ENCODE measurements at regions not wholly inside any gene's neighbourhood (a gene's known extent, or its start where the extent isn't known, plus 50 kb on each side); places are given as distances from the start of the nearest gene placed in this dataset.

- CTCF ChIA-PET, result interaction anchor here (0.8 to 1.6 kb wide), 2 partner anchors 12 to 64 kb away, joined by 3 read pairs; no protein-coding TSS in a partner anchor
These were observed 182.8 kb downstream of the FOXO1 start for GRCh38 chr13:40483601-40484000.

DNA sequence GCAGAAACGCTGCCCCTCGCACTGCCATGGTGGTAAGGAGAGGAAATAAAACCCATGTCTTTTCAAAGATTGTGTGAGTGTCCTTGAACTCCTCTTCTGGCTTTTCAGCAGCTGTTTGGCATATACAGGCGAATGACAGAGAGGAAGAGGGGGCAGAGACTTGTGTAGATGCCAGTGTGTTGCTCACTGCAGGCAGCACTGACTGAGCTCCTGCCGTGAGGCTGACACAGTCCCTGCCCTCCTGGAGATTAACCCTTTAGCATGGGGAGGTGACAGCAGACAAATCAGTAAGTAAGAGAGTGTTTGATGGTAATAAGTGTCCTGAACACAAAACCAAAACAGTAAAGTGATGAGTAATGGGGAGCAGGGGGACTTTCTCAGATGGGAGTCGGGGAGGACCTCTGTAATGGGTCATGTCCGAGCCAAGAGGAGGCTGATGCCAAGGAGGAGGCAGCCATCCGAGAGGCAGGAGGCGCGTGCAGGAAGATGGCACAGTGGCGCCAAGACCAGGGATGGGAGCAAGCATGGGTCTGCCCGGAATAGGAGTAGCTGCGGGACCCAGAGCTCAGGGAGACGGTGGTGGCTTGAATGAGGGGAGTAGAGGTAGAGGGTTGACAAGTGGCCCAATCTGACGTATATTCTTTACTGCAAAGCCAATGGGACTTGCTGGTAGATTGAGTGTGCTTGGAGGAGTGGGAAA is 182.2 kb downstream of the FOXO1 start:
- ChIA-PET POLR2A (no interaction called here), CTCF (interaction anchor here (0.8 to 1.6 kb wide), 2 partner anchors 13 to 65 kb away, joined by 3 read pairs; no protein-coding TSS in a partner anchor)

More at GRCh38 chr13:40483601-40484000, 182.8 kb downstream of the FOXO1 start:
- POLR2A ChIA-PET, result no interaction called here

- ChIA-PET POLR2A (interaction anchor here (0.5 kb wide), 1 partner anchor 180 kb away, joined by 3 read pairs; no protein-coding TSS in a partner anchor), CTCF (interaction anchor here (1.6 kb wide), 1 partner anchor 14 kb away, joined by 3 read pairs; no protein-coding TSS in a partner anchor)
These were observed 181.5 kb downstream of the FOXO1 start for GRCh38 chr13:40484974-40485373.

DNA sequence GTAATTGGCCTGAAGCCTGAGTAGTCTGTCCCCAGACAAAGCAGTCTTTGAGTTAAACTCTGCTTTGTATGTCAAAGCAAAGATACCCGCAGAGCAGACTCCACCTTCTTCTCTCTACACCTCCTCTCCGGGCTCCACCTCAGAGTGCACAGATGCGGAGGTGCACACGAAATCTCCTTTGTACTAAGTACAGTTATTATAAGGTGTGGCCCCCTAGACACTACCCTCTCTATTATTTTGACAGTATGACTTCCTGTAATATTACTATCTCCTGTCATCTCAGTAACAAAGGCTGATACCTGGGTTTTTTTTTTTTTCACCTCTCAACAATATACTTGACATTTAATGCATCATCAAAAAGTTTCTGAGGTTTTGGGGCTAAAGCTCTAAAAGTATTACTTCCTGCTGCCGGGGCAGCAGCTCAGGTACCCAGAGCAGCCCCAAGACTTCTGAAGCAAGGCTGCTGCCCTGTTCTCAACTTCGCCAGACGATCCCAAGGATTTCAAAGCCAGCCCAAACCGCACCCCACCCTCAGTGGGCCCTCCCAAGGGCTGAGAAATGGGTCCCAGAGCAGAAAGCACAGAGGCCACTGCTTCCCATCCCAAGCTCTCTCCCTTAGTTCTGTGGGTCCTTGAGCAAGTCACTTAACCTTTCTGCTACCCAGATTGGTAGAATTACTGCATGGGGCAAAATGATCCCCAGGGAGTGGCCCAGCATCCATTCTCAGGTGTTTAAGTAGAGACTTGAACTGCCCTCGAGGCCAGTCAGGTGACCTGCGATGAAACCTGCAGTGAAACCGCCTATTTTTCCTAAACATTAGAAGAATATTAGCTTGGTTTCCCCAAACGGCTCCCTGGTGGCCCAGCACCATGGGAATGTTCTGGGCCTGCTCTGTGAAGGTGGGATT is 180.6 kb downstream of the FOXO1 start:
- ChIA-PET CTCF (interaction anchor here (0.9 to 1.1 kb wide), 2 partner anchors 49 to 180 kb away, joined by 4 read pairs; no protein-coding TSS in a partner anchor), POLR2A (interaction anchor here (0.7 kb wide), 1 partner anchor 21 kb away, joined by 3 read pairs; no protein-coding TSS in a partner anchor)

GRCh38 chr13:40486518-40487163 is 179.8 kb downstream of the FOXO1 start:
- POLR2A ChIA-PET, result interaction anchor here (0.7 kb wide), 1 partner anchor 20 kb away, joined by 3 read pairs; no protein-coding TSS in a partner anchor
- CTCF ChIA-PET, result interaction anchor here (0.6 to 1.1 kb wide), 2 partner anchors 48 to 1370 kb away, joined by 4 read pairs; no protein-coding TSS in a partner anchor

DNA sequence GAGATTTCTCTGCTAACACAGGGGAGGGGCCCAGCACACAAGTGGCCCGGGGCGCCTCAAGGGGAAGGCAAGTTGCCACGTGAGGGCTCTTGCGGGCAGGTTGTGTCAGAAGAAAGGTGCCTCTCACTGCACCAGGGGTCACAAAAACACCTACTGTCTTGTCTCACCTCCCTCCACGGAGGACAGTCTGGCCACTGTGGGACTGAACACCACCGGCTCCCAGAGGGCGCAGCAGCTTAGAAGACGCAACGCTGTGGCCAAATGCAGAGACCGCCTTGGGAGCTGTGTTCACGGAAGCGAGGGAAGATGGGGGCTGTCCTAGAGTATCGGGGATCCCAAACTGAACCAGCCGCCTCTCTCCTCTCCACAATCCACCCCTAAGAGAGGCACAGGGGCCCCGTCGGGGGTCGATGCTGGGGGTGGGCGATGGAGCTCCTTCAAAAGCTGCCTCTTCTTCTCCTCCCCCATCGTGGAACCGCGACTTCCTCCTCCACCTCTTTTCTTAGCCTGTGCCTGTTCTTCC is 177.5 kb downstream of the FOXO1 start:
- ChIA-PET CTCF (no interaction called here), POLR2A (no interaction called here)

DNA sequence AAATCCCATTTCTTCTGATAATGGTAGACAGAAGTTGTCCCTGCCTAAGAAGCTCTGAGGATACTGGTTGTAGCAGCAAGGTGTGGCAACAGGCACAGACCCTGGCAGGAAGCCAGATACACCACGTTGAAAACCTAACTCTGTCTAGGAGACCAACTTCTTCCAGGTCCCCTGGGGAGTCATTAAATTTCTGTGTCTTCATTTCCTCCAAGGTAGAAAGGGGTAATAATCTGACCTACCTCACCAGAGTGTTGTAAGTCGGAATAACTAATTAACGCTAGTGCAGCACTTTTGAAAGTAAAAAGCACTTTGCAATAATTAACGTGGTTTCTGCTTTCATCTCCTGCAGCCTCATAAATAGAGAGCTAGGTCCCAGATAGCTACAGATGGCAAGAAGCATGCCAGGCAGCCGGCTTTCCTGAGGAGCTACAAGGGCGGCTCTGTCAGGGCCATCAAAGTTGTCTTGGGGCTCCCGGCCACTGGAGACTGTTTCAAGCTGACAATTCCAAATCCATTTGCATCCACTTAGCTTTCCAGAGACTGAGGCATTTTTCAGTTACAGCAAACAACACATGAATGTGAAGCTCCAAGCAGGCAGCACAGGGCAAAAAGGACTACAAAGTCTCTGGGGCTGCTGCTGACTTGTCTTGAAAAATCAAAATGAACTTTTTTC is 176.2 kb downstream of the FOXO1 start:
- ChIA-PET POLR2A (no interaction called here), CTCF (no interaction called here)

GRCh38 chr13:40492511-40492910 is 173.9 kb downstream of the FOXO1 start:
- ChIA-PET POLR2A (no interaction called here), CTCF (no interaction called here)

GRCh38 chr13:40494513-40494912 is 171.9 kb downstream of the FOXO1 start:
- CTCF ChIA-PET, result no interaction called here
- POLR2A ChIA-PET, result no interaction called here

GRCh38 chr13:40494946-40495620 is 171.4 kb downstream of the FOXO1 start:
- POLR2A ChIA-PET, result no interaction called here
- CTCF ChIA-PET, result interaction anchor here (0.6 kb wide), 1 partner anchor 162 kb away, joined by 3 read pairs; no protein-coding TSS in a partner anchor

GRCh38 chr13:40495621-40496001 is 170.8 kb downstream of the FOXO1 start:
- ChIA-PET CTCF (no interaction called here), POLR2A (no interaction called here)

DNA sequence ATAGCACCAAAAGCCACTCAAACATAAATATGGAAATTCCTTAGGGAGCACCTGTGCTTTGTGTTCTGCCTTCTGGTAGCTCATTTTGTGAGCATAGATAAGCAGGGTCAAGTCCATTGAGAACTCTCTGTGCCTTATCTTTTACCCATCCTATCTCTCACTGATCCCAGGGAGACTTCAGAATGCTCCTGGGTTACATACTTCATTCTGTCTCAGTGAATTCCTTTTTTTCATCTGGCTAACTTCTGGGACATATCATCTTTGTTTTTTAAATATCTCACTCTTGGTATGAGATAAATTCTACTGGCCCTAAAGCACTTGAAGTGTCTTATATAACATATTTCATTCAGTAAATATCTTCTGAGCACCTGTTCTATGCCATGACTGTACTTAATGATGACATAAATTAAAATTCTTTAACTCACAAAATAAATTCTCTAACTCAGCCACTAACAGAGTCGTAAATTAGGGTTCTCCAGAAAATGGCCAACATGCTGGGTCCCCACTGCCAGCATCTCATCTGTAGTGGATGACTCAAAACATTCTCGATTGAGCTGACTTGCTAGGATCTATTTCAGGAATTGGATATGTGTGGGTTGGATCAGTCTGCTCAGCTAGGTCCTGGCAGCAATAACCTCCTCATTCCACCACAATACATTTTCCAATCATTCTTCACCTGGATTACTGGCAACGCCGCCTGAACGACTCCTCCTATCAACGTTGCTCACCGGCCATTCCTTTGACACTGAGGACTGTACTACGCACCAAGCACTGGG is 170.2 kb downstream of the FOXO1 start:
- POLR2A ChIA-PET, result no interaction called here
- CTCF ChIA-PET, result no interaction called here

GRCh38 chr13:40498461-40498860 is 168.0 kb downstream of the FOXO1 start:
- POLR2A ChIA-PET, result no interaction called here
- CTCF ChIA-PET, result no interaction called here

- ChIA-PET POLR2A (no interaction called here), CTCF (no interaction called here)
These were observed 164.2 kb downstream of the FOXO1 start for GRCh38 chr13:40502236-40502635.

GRCh38 chr13:40503011-40503410 is 163.4 kb downstream of the FOXO1 start:
- ChIA-PET POLR2A (no interaction called here), CTCF (interaction anchor here (0.5 kb wide), 1 partner anchor 8 kb away, joined by 3 read pairs; no protein-coding TSS in a partner anchor)

DNA sequence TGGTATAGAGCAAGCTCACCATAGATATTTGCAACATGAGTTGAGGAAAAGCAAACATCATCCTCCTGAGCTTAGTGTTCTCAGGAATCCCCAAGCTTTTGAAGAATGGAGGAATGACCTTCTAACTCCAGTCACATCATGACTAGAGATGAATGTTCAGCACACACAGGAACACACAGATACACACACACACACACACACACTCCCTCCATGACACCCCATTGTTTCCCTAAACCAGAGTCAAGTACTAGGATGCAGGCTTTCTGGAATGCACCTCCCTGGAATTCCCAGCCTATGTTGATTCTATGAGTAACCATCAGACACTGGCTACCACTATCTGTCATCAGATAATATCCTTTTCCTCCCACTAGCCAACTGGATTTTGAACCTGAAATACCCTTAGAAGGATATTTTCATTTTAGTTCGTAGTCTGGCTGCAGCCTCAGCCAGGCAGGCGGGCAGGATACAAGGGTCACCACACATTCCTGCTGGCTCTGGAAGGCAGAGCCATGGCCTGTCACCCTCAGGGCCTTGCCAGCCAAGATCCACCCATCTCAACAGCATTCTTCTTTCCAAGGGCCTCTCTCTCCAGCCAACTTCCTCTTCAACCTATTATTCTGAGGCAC is 162.4 kb downstream of the FOXO1 start:
- POLR2A ChIA-PET, result no interaction called here
- CTCF ChIA-PET, result no interaction called here

DNA sequence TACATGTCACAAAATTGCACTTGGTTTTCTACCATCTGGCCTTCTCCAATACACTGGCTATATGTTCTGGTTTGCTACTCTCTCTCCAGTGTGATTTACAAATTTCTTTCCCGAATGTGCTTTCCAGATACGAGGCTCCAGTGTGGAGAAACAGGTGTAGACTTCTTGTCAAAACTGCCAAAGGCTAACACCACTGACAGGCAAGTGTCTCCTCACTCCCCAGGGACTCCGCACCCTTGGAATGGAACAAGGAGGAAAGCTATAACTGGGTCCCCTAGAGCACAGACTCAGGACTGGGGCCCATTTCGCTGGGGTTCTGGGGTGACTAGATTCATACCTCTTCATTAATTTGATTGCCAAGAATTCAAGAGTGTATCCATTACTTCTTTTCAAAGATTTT is 161.8 kb downstream of the FOXO1 start:
- POLR2A ChIA-PET, result no interaction called here
- CTCF ChIA-PET, result no interaction called here

DNA sequence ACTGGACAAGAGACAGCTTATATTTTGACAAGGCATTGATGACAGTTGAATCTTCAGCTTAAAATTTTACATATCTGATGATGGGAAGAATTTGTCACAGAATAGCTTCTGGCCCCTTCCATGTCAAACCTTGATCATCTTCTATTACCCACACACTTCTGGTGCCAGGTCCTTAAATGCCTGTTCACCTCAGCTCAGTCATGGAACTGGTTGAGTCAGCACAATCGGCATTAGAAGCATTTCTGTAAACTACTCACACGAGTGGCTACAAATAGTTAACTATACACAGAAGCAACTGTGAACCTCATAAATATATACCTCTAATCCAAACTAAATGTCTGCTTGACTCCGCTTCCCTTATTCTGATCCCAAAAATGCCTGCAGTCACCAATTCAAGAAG is 161.2 kb downstream of the FOXO1 start:
- CTCF ChIA-PET, result no interaction called here
- POLR2A ChIA-PET, result no interaction called here
